ENCODE measurements at regions not wholly inside any gene's neighbourhood (a gene's known extent, or its start where the extent isn't known, plus 50 kb on each side); places are given as distances from the start of the nearest gene placed in this dataset.

- ChIA-PET CTCF (ENCODE audit: low intra/inter-chr PET ratio, low total read pairs) (no interaction called here), POLR2A (no interaction called here)
- no TSS peak for BruUV-seq (replicated peaks)
- Histone ChIP-seq H4K20me1 (ENCODE audit: insufficient read depth, low read length) (no peaks in the 10 kb centered on the region), H3K4me2 (ENCODE audit: low read depth, low read length) (no peak overlapping the region), H3K9ac (ENCODE audit: insufficient read depth, low read depth, low read length) (no peak overlapping the region), H3K4me3 (replicated peaks in 1 of 3; ENCODE audit: insufficient read depth in 1 of 3, low read depth in 2 of 3, low read length in 3 of 3) (no peak overlapping the region), H3K27ac (ENCODE audit: extremely low read length, insufficient read depth, low read length) (no peak overlapping the region), H3K9me3 (ENCODE audit: low read length) (no peaks in the 10 kb centered on the region), H2AFZ (ENCODE audit: low read length) (no peak overlapping the region), H3K79me2 (ENCODE audit: insufficient read depth, low read length) (no peaks in the 10 kb centered on the region), H3K36me3 (replicated peaks in 1 of 2; ENCODE audit: control insufficient read depth in 1 of 2, insufficient read depth in 2 of 2, low read length in 2 of 2) (no peaks in the 10 kb centered on the region), H3K27me3 (ENCODE audit: control insufficient read depth in 1 of 2, insufficient read depth in 2 of 2, low read length in 2 of 2) (no peaks in the 10 kb centered on the region; a peak in 2 of 5 replicates), H3K4me1 (ENCODE audit: insufficient read depth, low read length) (peaks cover 19% of the 10 kb centered on the region)
- ATAC-seq (no peak), DNase-seq (ENCODE audit: low spot score) (no peak), FAIRE-seq (no peak)
- TF ChIP-seq STAT6 (CRISPR knock-in tag; IDR thresholded peaks at IDR 0.05; ENCODE audit: borderline replicate concordance) (no peak), ZNF331 (CRISPR knock-in tag; IDR thresholded peaks at IDR 0.05) (peak; percentile 84)
- 0% methylated on average over 1 of the region's 1 CpG for WGBS (ENCODE audit: low lambda C conversion rate)
- intact Hi-C loops (cut with micrococcal nuclease; ENCODE audit: unreplicated experiment): no loop called here
- in situ Hi-C loops (cut with HindIII; ENCODE audit: extremely low pct_ligation_motif_present, low pct_unique_long_range_greater_than_20kb): no loop called here
These were observed 210.4 kb upstream of the SVIL start for GRCh38 chr10:29845166-29845565.

- Histone ChIP-seq H3K4me3 (replicated peaks in 1 of 3; ENCODE audit: insufficient read depth in 1 of 3, low read depth in 2 of 3, low read length in 3 of 3) (no peak overlapping the region), H3K79me2 (ENCODE audit: insufficient read depth, low read length) (no peaks in the 10 kb centered on the region), H3K27ac (ENCODE audit: extremely low read length, insufficient read depth, low read length) (no peak overlapping the region), H3K9ac (ENCODE audit: insufficient read depth, low read depth, low read length) (no peak overlapping the region), H3K4me2 (ENCODE audit: low read depth, low read length) (no peak overlapping the region), H3K9me3 (ENCODE audit: low read length) (no peaks in the 10 kb centered on the region), H3K4me1 (ENCODE audit: insufficient read depth, low read length) (peaks cover 19% of the 10 kb centered on the region), H3K36me3 (replicated peaks in 1 of 2; ENCODE audit: control insufficient read depth in 1 of 2, insufficient read depth in 2 of 2, low read length in 2 of 2) (no peaks in the 10 kb centered on the region), H3K27me3 (ENCODE audit: control insufficient read depth in 1 of 2, insufficient read depth in 2 of 2, low read length in 2 of 2) (no peaks in the 10 kb centered on the region; a peak in 2 of 5 replicates), H2AFZ (ENCODE audit: low read length) (no peak overlapping the region), H4K20me1 (ENCODE audit: insufficient read depth, low read length) (no peaks in the 10 kb centered on the region)
- ChIA-PET CTCF (ENCODE audit: low intra/inter-chr PET ratio, low total read pairs) (no interaction called here), POLR2A (no interaction called here)
- WGBS (ENCODE audit: low lambda C conversion rate): 28% methylated on average over 5 of the region's 5 CpGs
- no TSS peak for BruUV-seq (replicated peaks)
- DNase-seq (ENCODE audit: low spot score) (no peak), FAIRE-seq (no peak), ATAC-seq (no peak)
- TF ChIP-seq FOXK1 (CRISPR knock-in tag; IDR thresholded peaks at IDR 0.05; ENCODE audit: borderline replicate concordance, low read depth) (no peak), HOXA7 (CRISPR knock-in tag; IDR thresholded peaks at IDR 0.05) (no peak), NFYB (CRISPR knock-in tag; IDR thresholded peaks at IDR 0.05) (no peak), STAG1 (CRISPR knock-in tag; IDR thresholded peaks at IDR 0.05) (no peak), RXRB (CRISPR knock-in tag; IDR thresholded peaks at IDR 0.05; ENCODE audit: borderline replicate concordance) (no peak), ZNF44 (CRISPR knock-in tag; IDR thresholded peaks at IDR 0.05) (no peak), SRSF1 (optimal IDR thresholded peaks at IDR 0.05; ENCODE audit: low read depth, low read length) (no peak), ZNF670 (CRISPR knock-in tag; IDR thresholded peaks at IDR 0.05; ENCODE audit: borderline replicate concordance) (no peak), BCLAF1 (IDR thresholded peaks at IDR 0.05) (no peak)
- in situ Hi-C loops (cut with HindIII; ENCODE audit: extremely low pct_ligation_motif_present, low pct_unique_long_range_greater_than_20kb): no loop called here
- intact Hi-C loops (cut with micrococcal nuclease; ENCODE audit: unreplicated experiment): no loop called here
These were observed 208.4 kb upstream of the SVIL start for GRCh38 chr10:29843143-29843542.
